ENCODE measurements at regions not wholly inside any gene's neighbourhood (a gene's known extent, or its start where the extent isn't known, plus 50 kb on each side); places are given as distances from the start of the nearest gene placed in this dataset.

DNA sequence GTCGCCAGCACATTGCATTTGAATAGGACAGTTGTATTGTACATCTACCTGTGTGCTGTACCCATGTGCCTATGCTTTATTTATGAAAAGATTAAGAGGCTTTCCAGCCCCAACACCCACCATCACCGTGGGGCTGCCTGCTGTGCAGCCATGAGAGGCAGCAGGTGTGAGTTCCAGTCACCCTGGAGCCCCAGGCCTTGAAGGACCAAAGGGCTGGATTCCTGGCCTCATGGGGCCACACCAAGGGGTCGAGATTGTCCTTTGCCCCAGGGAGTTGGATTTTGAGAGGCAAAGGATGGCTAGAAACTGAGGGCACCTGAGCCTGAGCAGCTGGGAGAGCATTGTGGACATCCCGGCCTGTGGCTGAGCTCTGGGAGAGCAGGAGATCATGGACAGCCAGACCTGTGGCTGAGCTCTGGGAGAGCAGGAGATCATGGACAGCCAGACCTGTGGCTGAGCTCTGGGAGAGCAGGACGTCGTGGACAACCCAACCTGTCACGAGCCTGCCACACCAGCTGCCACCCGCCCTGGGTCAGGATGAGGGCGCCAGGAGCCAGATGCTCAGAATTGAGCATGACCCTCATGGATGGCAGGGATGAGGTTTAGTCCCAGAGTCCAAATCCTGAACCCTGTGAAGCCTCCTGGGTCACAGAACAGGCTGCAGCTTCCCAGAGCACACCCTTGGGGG is 182.5 kb upstream of the RAB6C start:
- TF ChIP-seq, protein P1, sequence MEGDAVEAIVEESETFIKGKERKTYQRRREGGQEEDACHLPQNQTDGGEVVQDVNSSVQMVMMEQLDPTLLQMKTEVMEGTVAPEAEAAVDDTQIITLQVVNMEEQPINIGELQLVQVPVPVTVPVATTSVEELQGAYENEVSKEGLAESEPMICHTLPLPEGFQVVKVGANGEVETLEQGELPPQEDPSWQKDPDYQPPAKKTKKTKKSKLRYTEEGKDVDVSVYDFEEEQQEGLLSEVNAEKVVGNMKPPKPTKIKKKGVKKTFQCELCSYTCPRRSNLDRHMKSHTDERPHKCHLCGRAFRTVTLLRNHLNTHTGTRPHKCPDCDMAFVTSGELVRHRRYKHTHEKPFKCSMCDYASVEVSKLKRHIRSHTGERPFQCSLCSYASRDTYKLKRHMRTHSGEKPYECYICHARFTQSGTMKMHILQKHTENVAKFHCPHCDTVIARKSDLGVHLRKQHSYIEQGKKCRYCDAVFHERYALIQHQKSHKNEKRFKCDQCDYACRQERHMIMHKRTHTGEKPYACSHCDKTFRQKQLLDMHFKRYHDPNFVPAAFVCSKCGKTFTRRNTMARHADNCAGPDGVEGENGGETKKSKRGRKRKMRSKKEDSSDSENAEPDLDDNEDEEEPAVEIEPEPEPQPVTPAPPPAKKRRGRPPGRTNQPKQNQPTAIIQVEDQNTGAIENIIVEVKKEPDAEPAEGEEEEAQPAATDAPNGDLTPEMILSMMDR (IDR thresholded peaks at IDR 0.05): no peak
- no peak for TF ChIP-seq POLR2A (IDR thresholded peaks at IDR 0.05)
- TF ChIP-seq EP300 (IDR thresholded peaks at IDR 0.05): no peak
